ENCODE measurements at regions not wholly inside any gene's neighbourhood (a gene's known extent, or its start where the extent isn't known, plus 50 kb on each side); places are given as distances from the start of the nearest gene placed in this dataset.

- TF ChIP-seq CTCF (IDR thresholded peaks at IDR 0.05; ENCODE audit: low read depth, low read length), result no peak
- TF ChIP-seq EZH2phosphoT487 (IDR thresholded peaks at IDR 0.05; ENCODE audit: low read depth), result no peak
Observed at GRCh38 chr3:63067999-63068645, 192.9 kb upstream of the CADPS start.

Data from OCI-LY3 (cell line).